CD4-positive, CD25-positive, alpha-beta regulatory T cell (primary cell): ENCODE measurements at regions not wholly inside any gene's neighbourhood (a gene's known extent, or its start where the extent isn't known, plus 50 kb on each side); places are given as distances from the start of the nearest gene placed in this dataset.

Experiments
- ATAC-seq, 2 donors: fragments of 150-1000 bp; cut with Tn5 transposase; one replicate each; pipeline ENCODE4 v1.10.0; 2021; ENCODE audit warnings: low read depth in 2 of 2, moderate number of reproducible peaks in 2 of 2, moderate library complexity in 1 of 2
- DNase-seq, 3 donors: peaks; one replicate each; pipeline versions ENCODE4 v3.0.0 to v3.0.0-alpha.2; 2012 to 2022; ENCODE audit warnings: mixed read lengths in 1 of 3
- H3K27ac ChIP-seq: one replicate; pipeline ENCODE4 v1.7.0; 2013; ENCODE audit warnings: mild to moderate bottlenecking, low read length; ENCODE audit not compliant: insufficient read depth, poor library complexity, severe bottlenecking
- H3K27me3 ChIP-seq: one replicate; pipeline ENCODE4 v1.7.0; 2013; ENCODE audit warnings: low read length; ENCODE audit not compliant: control insufficient read depth, insufficient read depth
- H3K36me3 ChIP-seq: one replicate; pipeline ENCODE4 v1.7.0; 2013; ENCODE audit warnings: mild to moderate bottlenecking, low read length, moderate library complexity; ENCODE audit not compliant: control insufficient read depth, insufficient read depth
- H3K4me1 ChIP-seq: 2 replicates; pipeline ENCODE4 v1.7.0; 2013; ENCODE audit warnings: mild to moderate bottlenecking, low read length; ENCODE audit not compliant: insufficient read depth, control insufficient read depth, poor library complexity, severe bottlenecking
- H3K4me3 ChIP-seq: one replicate; pipeline ENCODE4 v1.7.0; 2013; ENCODE audit warnings: low read depth, mild to moderate bottlenecking, low read length, moderate library complexity
- H3K9me3 ChIP-seq, 2 experiments: 1 replicate in 1 of 2; 2 replicates in 1 of 2; pipeline ENCODE4 v1.7.0; 2013; ENCODE audit warnings: low read length in 2 of 2, mild to moderate bottlenecking in 1 of 2, moderate library complexity in 1 of 2; ENCODE audit not compliant: control insufficient read depth in 2 of 2
- H3K27ac Mint-ChIP-seq, 3 donors: one replicate each; pipeline ENCODE4 v1.8.0; 2020 to 2022; ENCODE audit warnings: mild to moderate bottlenecking in 3 of 3, mixed read lengths in 3 of 3, moderate library complexity in 2 of 3
- H3K27me3 Mint-ChIP-seq: one replicate; pipeline ENCODE4 v1.8.0; 2022; ENCODE audit warnings: mild to moderate bottlenecking, mixed read lengths
- H3K36me3 Mint-ChIP-seq: one replicate; pipeline ENCODE4 v1.8.0; 2020; ENCODE audit warnings: mixed read lengths
- H3K4me1 Mint-ChIP-seq, 4 donors: one replicate each; pipeline ENCODE4 v1.8.0; 2020 to 2022; ENCODE audit warnings: mixed read lengths in 4 of 4, mild to moderate bottlenecking in 1 of 4
- H3K4me3 Mint-ChIP-seq, 4 donors: one replicate each; pipeline ENCODE4 v1.8.0; 2020 to 2022; ENCODE audit warnings: mild to moderate bottlenecking in 4 of 4, mixed read lengths in 4 of 4, moderate library complexity in 3 of 4
- H3K9me3 Mint-ChIP-seq, 7 donors: one replicate each; pipeline ENCODE4 v1.8.0; 2020 to 2022; ENCODE audit warnings: mixed read lengths in 7 of 7, mild to moderate bottlenecking in 3 of 7, moderate library complexity in 2 of 7

DNA sequence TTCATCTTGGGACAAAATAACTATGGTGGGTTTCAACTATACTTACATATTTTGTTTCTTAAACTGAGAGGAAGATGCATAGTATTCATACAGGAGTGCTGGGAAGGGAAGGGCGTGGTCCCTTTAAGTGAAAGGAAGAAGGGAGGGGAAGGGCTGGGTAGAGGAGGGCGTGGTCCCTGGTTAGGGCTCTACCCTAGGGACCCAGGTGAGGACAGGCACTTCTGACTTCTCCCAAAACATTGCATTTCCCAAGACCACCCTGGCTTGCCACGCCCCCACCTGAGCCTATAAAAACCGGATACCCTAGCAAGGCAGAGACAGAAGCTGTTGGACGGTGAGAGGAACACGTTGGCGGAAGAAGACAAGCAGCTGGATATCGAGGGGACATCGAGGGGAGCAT lies 157.6 kb upstream of the PLXNA4 start:
- Histone ChIP-seq H3K36me3 (no peaks in the 10 kb centered on the region), H3K27ac (no peak overlapping the region), H3K4me1 (peaks cover 3% of the 10 kb centered on the region), H3K4me3 (no peak overlapping the region), H3K27me3 (no peaks in the 10 kb centered on the region), H3K9me3 (no peaks in the 10 kb centered on the region)
- Mint-ChIP-seq H3K4me1 (peaks cover 0 to 9% (median 0%) of the 10 kb centered on the region in 4 donors), H3K9me3 (peaks cover 0 to 2% (median 0%) of the 10 kb centered on the region in 7 donors), H3K27me3 (peaks cover 14% of the 10 kb centered on the region), H3K4me3 (no peak overlapping the region), H3K36me3 (no peaks in the 10 kb centered on the region), H3K27ac (no peak overlapping the region)
- DNase-seq: no peak
- no peak for ATAC-seq

GRCh38 chr7:132732321-132732865 lies 156.1 kb upstream of the PLXNA4 start:
- H3K4me3 ChIP-seq: no peak overlapping the region
- H3K4me1 ChIP-seq: peaks cover 3% of the 10 kb centered on the region
- H3K36me3 ChIP-seq: no peaks in the 10 kb centered on the region
- Mint-ChIP-seq H3K27ac (no peak overlapping the region), H3K4me1 (peaks cover 0 to 9% (median 0%) of the 10 kb centered on the region in 4 donors), H3K36me3 (no peaks in the 10 kb centered on the region), H3K27me3 (peaks cover 9% of the 10 kb centered on the region), H3K9me3 (peaks cover 0 to 2% (median 0%) of the 10 kb centered on the region in 7 donors), H3K4me3 (no peak overlapping the region)
- H3K27ac ChIP-seq: no peak overlapping the region
- no peak for ATAC-seq
- H3K9me3 ChIP-seq: no peaks in the 10 kb centered on the region
- no peak for DNase-seq
- no peaks in the 10 kb centered on the region for H3K27me3 ChIP-seq

DNA sequence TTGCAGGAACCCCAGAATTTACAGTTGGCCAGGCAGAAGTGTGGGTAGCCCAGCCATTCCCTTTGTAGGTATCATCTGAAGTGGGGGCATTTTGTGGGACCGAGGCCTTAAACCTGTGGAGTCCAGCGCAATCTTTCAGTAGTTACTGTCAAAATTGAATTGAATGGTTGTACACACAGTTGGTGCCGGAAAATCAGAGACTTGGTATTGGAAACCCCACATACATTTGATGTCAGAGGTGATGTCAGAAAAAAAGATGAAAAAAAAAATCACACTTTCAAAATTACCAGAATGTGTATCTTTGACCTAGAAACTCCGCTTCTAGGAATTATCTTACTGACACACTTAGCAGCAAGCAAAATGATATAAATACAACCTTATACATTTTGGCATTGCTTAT lies 153.8 kb upstream of the PLXNA4 start:
- peaks cover 0 to 2% (median 0%) of the 10 kb centered on the region in 7 donors for H3K9me3 Mint-ChIP-seq
- H3K4me1 ChIP-seq: peaks cover 3% of the 10 kb centered on the region
- no peak for ATAC-seq

DNA sequence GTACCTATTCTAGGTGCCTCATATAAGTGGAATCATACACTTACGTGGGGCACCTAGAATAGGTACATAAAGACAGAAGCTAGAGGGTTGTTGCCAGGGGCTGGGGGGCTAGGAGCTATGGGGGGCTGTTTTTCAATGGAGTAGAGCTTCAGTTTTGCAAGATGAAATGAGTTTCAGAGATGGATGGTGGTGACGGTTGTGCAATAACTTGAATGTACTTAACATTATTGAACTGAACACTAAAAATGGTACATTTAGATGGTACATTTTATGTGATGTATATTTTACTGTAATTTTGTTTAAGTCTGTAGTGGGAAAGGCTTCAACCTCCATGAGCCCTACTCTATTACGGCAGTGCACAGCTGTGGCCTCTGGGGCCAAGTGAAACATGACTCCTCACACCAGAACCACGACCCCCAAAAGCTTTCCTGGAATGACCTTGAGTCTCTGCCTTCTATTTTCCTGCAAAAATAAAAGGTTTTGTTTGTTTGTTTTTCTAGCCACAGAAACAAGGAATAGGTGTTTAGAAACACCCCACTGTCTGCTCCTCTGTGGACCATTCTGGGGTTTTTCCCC lies 147.3 kb upstream of the PLXNA4 start:
- Mint-ChIP-seq H3K4me3 (no peak overlapping the region), H3K9me3 (peaks cover 1 to 18% (median 6%) of the 10 kb centered on the region in 7 donors), H3K27me3 (peaks cover 5% of the 10 kb centered on the region), H3K4me1 (no peaks in the 10 kb centered on the region), H3K36me3 (peaks cover 9% of the 10 kb centered on the region), H3K27ac (no peak overlapping the region)
- Histone ChIP-seq H3K4me1 (no peaks in the 10 kb centered on the region), H3K27ac (no peak overlapping the region), H3K36me3 (no peaks in the 10 kb centered on the region), H3K4me3 (no peak overlapping the region), H3K27me3 (peaks cover 3% of the 10 kb centered on the region), H3K9me3 (no peaks in the 10 kb centered on the region)
- ATAC-seq: no peak
- DNase-seq: no peak

More for the DNA sequence above, 153.8 kb upstream of the PLXNA4 start:
- Mint-ChIP-seq H3K4me3 (no peak overlapping the region), H3K4me1 (peaks cover 0 to 9% (median 0%) of the 10 kb centered on the region in 4 donors), H3K27me3 (peaks cover 7% of the 10 kb centered on the region), H3K36me3 (no peaks in the 10 kb centered on the region), H3K27ac (no peak overlapping the region)
- H3K27ac ChIP-seq: no peak overlapping the region
- no peaks in the 10 kb centered on the region for H3K36me3 ChIP-seq
- no peak for DNase-seq
- no peaks in the 10 kb centered on the region for H3K27me3 ChIP-seq
- no peaks in the 10 kb centered on the region for H3K9me3 ChIP-seq
- no peak overlapping the region for H3K4me3 ChIP-seq

DNA sequence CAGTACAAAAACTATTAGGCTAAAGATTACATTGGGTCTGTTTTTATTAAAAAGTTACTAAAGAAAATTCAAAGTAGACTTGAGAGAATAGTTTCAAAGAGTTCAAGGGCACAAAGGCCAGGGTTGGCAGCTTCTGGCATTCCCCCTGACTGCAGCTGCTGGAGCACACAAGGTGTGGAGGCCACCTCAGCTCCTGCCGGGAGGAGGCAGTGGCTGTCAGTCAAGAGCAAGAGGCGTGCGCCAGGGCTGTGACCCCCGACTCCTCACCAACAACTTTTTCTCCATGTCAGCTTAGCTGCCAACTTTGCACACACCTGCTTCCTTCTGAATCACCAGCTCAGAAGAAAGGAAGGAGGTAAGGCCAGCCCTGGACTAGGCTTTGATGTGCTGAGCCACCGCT lies 144.6 kb upstream of the PLXNA4 start:
- Histone ChIP-seq H3K27me3 (peaks cover 3% of the 10 kb centered on the region), H3K27ac (no peak overlapping the region), H3K9me3 (no peaks in the 10 kb centered on the region), H3K36me3 (no peaks in the 10 kb centered on the region), H3K4me3 (no peak overlapping the region), H3K4me1 (no peaks in the 10 kb centered on the region)
- Mint-ChIP-seq H3K9me3 (peaks cover 1 to 21% (median 6%) of the 10 kb centered on the region in 7 donors), H3K36me3 (peaks cover 9% of the 10 kb centered on the region), H3K4me3 (no peak overlapping the region), H3K4me1 (peaks cover 0 to 2% (median 0%) of the 10 kb centered on the region in 4 donors), H3K27ac (no peak overlapping the region), H3K27me3 (peaks cover 6% of the 10 kb centered on the region)
- DNase-seq (no peak), ATAC-seq (no peak)

GRCh38 chr7:132713893-132714292 lies 137.6 kb upstream of the PLXNA4 start:
- Mint-ChIP-seq H3K36me3 (peaks cover 2% of the 10 kb centered on the region), H3K4me3 (no peak overlapping the region), H3K27me3 (peaks cover 11% of the 10 kb centered on the region), H3K4me1 (peaks cover 3 to 7% (median 6%) of the 10 kb centered on the region in 4 donors), H3K9me3 (peaks cover 0 to 5% (median 0%) of the 10 kb centered on the region in 7 donors), H3K27ac (peak overlapping the region in 2 of 3 donors; percentile 37 to 72)
- Histone ChIP-seq H3K9me3 (no peaks in the 10 kb centered on the region), H3K27ac (no peak overlapping the region), H3K27me3 (no peaks in the 10 kb centered on the region), H3K4me3 (no peak overlapping the region), H3K36me3 (no peaks in the 10 kb centered on the region), H3K4me1 (no peaks in the 10 kb centered on the region)
- DNase-seq (no peak), ATAC-seq (no peak)

GRCh38 chr7:132709971-132710567 lies 133.8 kb upstream of the PLXNA4 start:
- H3K9me3 Mint-ChIP-seq: no peaks in the 10 kb centered on the region
- no peak overlapping the region for H3K4me3 Mint-ChIP-seq
- H3K4me1 Mint-ChIP-seq: peaks cover 3 to 6% (median 5%) of the 10 kb centered on the region in 4 donors
- H3K27ac Mint-ChIP-seq: peak overlapping the region in 2 of 3 donors; percentile 1 to 15
- H3K27me3 ChIP-seq: no peaks in the 10 kb centered on the region
- H3K27ac ChIP-seq: no peak overlapping the region
- peaks cover 12% of the 10 kb centered on the region for H3K27me3 Mint-ChIP-seq
- H3K4me3 ChIP-seq: no peak overlapping the region
- H3K9me3 ChIP-seq: no peaks in the 10 kb centered on the region
- H3K36me3 ChIP-seq: no peaks in the 10 kb centered on the region
- no peaks in the 10 kb centered on the region for H3K36me3 Mint-ChIP-seq
- no peaks in the 10 kb centered on the region for H3K4me1 ChIP-seq
- DNase-seq: peak in 2 of 3 donors; percentile 31 to 38
- no peak for ATAC-seq
